Tibial nerve (tissue), 3 donors: ENCODE measurements at regions not wholly inside any gene's neighbourhood (a gene's known extent, or its start where the extent isn't known, plus 50 kb on each side); places are given as distances from the start of the nearest gene placed in this dataset.

Experiments used
- POLR2A ChIP-seq, 2 donors: fragments of 450-650 bp; IDR thresholded peaks; one replicate each; pipeline ENCODE4 v1.6.1; 2017; ENCODE audit warnings: antibody characterized with exemption in 2 of 2, mild to moderate bottlenecking in 2 of 2, moderate library complexity in 2 of 2
- TF ChIP-seq, protein P1 (sequence below), 5 experiments: fragments of 200-600 bp in 3 of 5; fragments of 450-650 bp in 2 of 5; sonication (generic) in 3 of 5; IDR thresholded peaks; one replicate each; pipeline ENCODE4 v1.5.1; 2016 to 2019; ENCODE audit warnings: antibody characterized with exemption in 5 of 5, mild to moderate bottlenecking in 3 of 5, moderate library complexity in 2 of 5

DNA sequence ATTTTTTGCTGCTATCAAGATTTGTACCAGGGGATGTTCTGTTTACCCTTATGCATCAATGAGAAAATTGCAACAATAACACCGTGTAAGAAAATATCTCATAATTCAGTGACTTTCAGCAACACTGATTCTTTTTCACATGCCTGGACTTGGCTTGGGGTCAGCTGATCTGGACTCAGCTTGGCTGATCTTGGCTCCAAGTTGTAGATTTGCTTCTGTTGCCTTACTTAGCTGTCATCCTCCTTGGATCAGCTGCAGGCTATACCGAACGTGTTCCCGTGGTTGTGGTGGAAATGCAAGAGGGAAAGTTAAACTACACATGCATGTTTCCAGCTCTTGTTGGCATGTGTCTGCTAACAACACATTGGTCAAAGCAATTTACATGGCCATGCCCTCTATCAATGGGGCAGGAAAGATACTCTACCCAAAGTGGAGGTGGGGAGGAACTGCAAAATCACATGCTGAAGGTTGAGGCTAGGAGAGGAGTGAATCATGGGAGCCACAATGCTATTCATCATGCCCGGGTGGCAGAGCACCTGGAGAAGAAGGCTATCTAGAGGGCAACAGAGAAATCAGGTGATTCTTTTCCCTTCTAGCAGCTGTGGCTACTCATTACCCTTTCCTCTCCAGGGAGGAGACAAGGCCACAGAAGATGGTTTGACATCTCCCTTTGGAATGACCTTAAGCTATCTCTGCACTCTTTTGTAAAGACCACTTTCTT, 1276.3 kb upstream of the AUTS2 start:
- TF ChIP-seq, protein P1, sequence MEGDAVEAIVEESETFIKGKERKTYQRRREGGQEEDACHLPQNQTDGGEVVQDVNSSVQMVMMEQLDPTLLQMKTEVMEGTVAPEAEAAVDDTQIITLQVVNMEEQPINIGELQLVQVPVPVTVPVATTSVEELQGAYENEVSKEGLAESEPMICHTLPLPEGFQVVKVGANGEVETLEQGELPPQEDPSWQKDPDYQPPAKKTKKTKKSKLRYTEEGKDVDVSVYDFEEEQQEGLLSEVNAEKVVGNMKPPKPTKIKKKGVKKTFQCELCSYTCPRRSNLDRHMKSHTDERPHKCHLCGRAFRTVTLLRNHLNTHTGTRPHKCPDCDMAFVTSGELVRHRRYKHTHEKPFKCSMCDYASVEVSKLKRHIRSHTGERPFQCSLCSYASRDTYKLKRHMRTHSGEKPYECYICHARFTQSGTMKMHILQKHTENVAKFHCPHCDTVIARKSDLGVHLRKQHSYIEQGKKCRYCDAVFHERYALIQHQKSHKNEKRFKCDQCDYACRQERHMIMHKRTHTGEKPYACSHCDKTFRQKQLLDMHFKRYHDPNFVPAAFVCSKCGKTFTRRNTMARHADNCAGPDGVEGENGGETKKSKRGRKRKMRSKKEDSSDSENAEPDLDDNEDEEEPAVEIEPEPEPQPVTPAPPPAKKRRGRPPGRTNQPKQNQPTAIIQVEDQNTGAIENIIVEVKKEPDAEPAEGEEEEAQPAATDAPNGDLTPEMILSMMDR (IDR thresholded peaks at IDR 0.05), result no peak
- no peak for TF ChIP-seq POLR2A (IDR thresholded peaks at IDR 0.05)
